ENCODE measurements at regions not wholly inside any gene's neighbourhood (a gene's known extent, or its start where the extent isn't known, plus 50 kb on each side); places are given as distances from the start of the nearest gene placed in this dataset.

DNA sequence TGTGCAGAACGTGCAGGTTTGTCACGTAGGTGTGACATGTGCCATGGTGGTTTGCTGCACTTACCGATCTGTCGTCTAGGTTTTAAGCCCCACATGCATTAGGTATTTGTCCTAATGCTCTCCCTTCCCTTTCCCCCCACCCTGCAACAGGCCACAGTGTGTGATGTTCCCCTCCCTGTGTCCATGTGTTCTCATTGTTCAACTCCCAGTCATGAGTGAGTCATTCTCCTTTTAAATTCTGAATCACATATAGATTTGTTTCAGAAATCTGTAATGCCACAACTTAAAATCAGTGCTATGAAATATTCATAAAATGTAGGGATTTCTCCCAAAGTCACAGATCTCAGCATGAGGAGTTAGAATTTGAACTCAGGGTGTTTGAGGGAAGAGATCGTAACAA is 552.5 kb upstream of the MBL2 start:
- no peak overlapping the region for H3K27ac Mint-ChIP-seq
- no peak overlapping the region for H3K4me3 Mint-ChIP-seq
- H3K9me3 Mint-ChIP-seq: no peaks in the 10 kb centered on the region
- H3K27me3 Mint-ChIP-seq (ENCODE audit: low read depth): no peaks in the 10 kb centered on the region
- no peaks in the 10 kb centered on the region for H3K36me3 Mint-ChIP-seq (ENCODE audit: low read depth)
- H3K4me1 Mint-ChIP-seq: no peaks in the 10 kb centered on the region
- TF ChIP-seq, protein P1, sequence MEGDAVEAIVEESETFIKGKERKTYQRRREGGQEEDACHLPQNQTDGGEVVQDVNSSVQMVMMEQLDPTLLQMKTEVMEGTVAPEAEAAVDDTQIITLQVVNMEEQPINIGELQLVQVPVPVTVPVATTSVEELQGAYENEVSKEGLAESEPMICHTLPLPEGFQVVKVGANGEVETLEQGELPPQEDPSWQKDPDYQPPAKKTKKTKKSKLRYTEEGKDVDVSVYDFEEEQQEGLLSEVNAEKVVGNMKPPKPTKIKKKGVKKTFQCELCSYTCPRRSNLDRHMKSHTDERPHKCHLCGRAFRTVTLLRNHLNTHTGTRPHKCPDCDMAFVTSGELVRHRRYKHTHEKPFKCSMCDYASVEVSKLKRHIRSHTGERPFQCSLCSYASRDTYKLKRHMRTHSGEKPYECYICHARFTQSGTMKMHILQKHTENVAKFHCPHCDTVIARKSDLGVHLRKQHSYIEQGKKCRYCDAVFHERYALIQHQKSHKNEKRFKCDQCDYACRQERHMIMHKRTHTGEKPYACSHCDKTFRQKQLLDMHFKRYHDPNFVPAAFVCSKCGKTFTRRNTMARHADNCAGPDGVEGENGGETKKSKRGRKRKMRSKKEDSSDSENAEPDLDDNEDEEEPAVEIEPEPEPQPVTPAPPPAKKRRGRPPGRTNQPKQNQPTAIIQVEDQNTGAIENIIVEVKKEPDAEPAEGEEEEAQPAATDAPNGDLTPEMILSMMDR (IDR thresholded peaks at IDR 0.05; ENCODE audit: unreplicated experiment in 3 of 3): no peak

DNA sequence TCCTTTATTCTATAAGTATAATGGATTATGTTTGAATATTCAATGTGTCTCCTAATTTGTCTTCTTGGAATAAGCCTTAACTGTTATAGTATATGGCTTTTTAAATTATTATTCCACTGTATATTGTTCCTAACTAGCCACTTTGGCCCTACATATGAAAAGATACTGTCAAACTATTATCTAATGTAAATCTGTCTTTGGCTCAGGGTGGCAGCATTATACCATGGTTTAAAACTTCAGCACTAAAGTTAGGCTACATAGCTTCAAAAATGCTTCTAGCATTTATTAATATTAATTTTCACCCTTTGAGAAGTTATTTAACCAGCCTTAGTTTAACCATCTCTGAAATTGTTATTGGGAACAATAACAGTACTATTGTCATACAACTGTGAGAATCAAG is 543.1 kb upstream of the MBL2 start:
- Mint-ChIP-seq H3K9me3 (no peaks in the 10 kb centered on the region), H3K4me1 (peaks cover 7% of the 10 kb centered on the region), H3K27me3 (ENCODE audit: low read depth) (peaks cover 3% of the 10 kb centered on the region), H3K4me3 (no peak overlapping the region), H3K36me3 (ENCODE audit: low read depth) (no peaks in the 10 kb centered on the region), H3K27ac (no peak overlapping the region)
- TF ChIP-seq, protein P1 (IDR thresholded peaks at IDR 0.05; ENCODE audit: unreplicated experiment in 3 of 3): peak in 2 of 3 experiments; percentile 17 to 24

DNA sequence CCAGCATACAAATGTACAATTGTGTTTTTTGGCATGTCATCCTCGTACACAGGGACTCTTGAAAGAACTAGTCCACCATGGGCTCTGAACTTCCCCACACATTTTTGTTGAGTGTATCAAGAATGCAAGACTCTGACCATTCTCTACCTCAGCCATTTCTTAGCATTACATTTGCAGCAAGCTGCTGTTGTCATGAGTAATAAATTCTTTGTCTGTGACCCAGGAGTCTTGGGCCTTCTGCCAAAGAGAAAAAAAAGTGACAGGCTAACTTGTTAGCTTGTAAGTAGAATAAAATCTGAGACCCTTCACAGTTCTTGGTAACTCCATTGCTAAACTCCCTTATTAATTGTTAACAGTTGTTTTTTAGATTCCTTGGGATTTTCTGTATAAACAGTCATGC is 542.3 kb upstream of the MBL2 start:
- peaks cover 3% of the 10 kb centered on the region for H3K27me3 Mint-ChIP-seq (ENCODE audit: low read depth)
- no peaks in the 10 kb centered on the region for H3K36me3 Mint-ChIP-seq (ENCODE audit: low read depth)
- no peaks in the 10 kb centered on the region for H3K9me3 Mint-ChIP-seq
- H3K27ac Mint-ChIP-seq: peak overlapping the region in 2 of 3 experiments; percentile 45 to 59
- peaks cover 7% of the 10 kb centered on the region for H3K4me1 Mint-ChIP-seq
- TF ChIP-seq, protein P1 (IDR thresholded peaks at IDR 0.05; ENCODE audit: unreplicated experiment in 3 of 3): no peak
- no peak overlapping the region for H3K4me3 Mint-ChIP-seq

DNA sequence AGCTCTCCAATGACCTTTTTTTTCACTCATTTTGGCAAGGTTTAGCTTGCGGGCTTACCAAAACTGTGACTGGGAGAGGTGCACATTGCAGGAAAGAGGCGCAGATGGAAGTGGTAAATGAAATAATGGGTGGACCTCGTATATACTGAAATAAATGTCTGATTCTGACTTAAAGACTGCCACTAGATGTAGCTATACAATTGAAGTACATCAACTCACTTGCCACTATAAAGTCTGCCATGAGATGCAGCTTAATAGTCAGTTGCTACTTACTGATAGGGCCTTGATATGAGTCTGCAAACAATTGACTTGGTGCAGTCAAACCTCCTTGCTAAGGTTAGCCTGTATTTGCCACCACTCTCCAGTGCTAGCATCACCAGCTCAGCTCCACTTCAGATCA is 525.9 kb upstream of the MBL2 start:
- Mint-ChIP-seq H3K27me3 (ENCODE audit: low read depth) (peaks cover 4% of the 10 kb centered on the region), H3K9me3 (no peaks in the 10 kb centered on the region)
- TF ChIP-seq, protein P1 (IDR thresholded peaks at IDR 0.05; ENCODE audit: unreplicated experiment in 3 of 3): no peak

DNA sequence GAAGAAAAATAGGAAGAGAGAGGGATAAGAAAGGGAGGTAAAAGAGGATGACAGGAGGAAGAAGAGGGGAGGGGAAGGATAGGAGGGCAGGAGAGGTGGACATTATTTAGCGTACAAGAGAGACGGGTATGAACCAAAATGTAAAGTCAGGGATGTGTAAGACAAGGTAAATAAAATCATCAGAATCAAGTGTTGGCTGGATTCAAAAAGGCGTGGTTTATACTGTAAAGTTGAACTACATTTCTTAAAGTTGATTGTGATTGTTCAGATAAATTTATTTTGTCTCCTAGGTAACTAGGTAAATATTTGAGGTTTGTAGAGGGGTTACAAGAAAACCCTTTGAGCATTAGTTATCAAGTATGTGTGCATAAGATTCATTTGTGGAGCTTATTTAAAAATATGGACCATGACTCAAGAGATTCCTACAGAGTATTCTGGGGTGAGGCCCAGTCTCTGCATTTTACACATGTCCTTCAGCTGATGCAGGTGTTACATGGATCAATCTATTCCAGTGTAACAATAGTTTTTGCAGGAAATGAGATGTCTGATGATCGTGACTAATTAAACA is 512.1 kb upstream of the MBL2 start:
- Mint-ChIP-seq H3K4me1 (no peaks in the 10 kb centered on the region), H3K27ac (no peak overlapping the region), H3K36me3 (ENCODE audit: low read depth) (no peaks in the 10 kb centered on the region), H3K27me3 (ENCODE audit: low read depth) (no peaks in the 10 kb centered on the region), H3K9me3 (no peaks in the 10 kb centered on the region), H3K4me3 (no peak overlapping the region)
- TF ChIP-seq, protein P1 (IDR thresholded peaks at IDR 0.05; ENCODE audit: unreplicated experiment in 3 of 3): no peak

More for the DNA sequence above, 525.9 kb upstream of the MBL2 start:
- no peak overlapping the region for H3K27ac Mint-ChIP-seq
- no peaks in the 10 kb centered on the region for H3K36me3 Mint-ChIP-seq (ENCODE audit: low read depth)
- H3K4me3 Mint-ChIP-seq: no peak overlapping the region
- H3K4me1 Mint-ChIP-seq: no peaks in the 10 kb centered on the region

DNA sequence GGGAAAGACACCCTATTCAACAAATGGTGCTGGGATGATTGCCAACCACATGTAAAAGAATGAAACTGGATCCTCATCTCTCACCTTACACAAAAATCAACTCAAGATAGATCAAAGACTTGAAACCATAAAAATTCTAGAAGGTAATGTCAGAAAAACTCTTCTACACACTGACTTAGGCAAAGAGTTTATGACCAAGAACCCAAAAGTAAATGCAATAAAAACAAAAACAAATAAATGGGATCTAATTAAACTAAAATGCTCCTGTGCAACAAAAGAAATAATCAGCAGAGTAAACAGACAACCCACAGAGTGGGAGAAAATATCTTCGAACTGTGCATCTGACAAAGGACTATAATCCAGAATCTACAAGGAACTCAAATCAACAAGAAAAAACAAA is 504.2 kb upstream of the MBL2 start:
- Mint-ChIP-seq H3K9me3 (peaks cover 17% of the 10 kb centered on the region), H3K27ac (no peak overlapping the region), H3K36me3 (ENCODE audit: low read depth) (no peaks in the 10 kb centered on the region), H3K4me1 (no peaks in the 10 kb centered on the region), H3K27me3 (ENCODE audit: low read depth) (no peaks in the 10 kb centered on the region), H3K4me3 (no peak overlapping the region)
- TF ChIP-seq, protein P1 (IDR thresholded peaks at IDR 0.05; ENCODE audit: unreplicated experiment in 3 of 3): no peak
